B cell (primary cell): ENCODE measurements at regions not wholly inside any gene's neighbourhood (a gene's known extent, or its start where the extent isn't known, plus 50 kb on each side); places are given as distances from the start of the nearest gene placed in this dataset.

ENCODE experiments used
- ATAC-seq: fragments of 200-7000 bp; cut with Tn5 transposase; one replicate; pipeline ENCODE4 v1.10.0; 2021; ENCODE audit warnings: low read depth, mild to moderate bottlenecking, moderate number of reproducible peaks, moderate library complexity
- CTCF ChIA-PET: fragments of 350-600 bp; sonication (Branson Sonifier 250); formaldehyde crosslinking; loops from one replicate; lab custom pipeline; 2021; ENCODE audit warnings: antibody characterized with exemption, inconsistent platforms; lab: Charles Lee
- POLR2A ChIA-PET: fragments of 350-600 bp; sonication (Branson Sonifier 250); formaldehyde crosslinking; loops from one replicate; lab custom pipeline; 2021; ENCODE audit warnings: antibody characterized with exemption; lab: Charles Lee
- DNase-seq: peaks from one replicate; pipeline ENCODE4 v3.0.0; 2013
- H2AFZ ChIP-seq: 2 replicates; pipeline ENCODE4 v1.6.1; 2012; ENCODE audit warnings: mild to moderate bottlenecking, low read depth, low read length; ENCODE audit not compliant: insufficient read depth, poor library complexity, severe bottlenecking
- H3K27ac ChIP-seq, 2 donors: 1 replicate in 1 of 2; 2 replicates in 1 of 2; pipeline ENCODE4 v1.5.1; 2012 to 2013; ENCODE audit warnings: low read length in 2 of 2, mild to moderate bottlenecking in 2 of 2, moderate library complexity in 1 of 2
- H3K27me3 ChIP-seq, 4 experiments: fragments of 200-600 bp in 1 of 4; sonication (generic) in 1 of 4; replicated peaks in 1 of 4; 1 replicate in 2 of 4; 2 replicates in 2 of 4; pipeline versions ENCODE4 v1.6.1 to v1.7.0; 2013 to 2016; ENCODE audit warnings: low read length in 3 of 4, mild to moderate bottlenecking in 2 of 4, mixed read lengths in 1 of 4, moderate library complexity in 1 of 4; ENCODE audit not compliant: insufficient read depth in 4 of 4, control insufficient read depth in 3 of 4; ENCODE audit errors: control extremely low read depth in 1 of 4
- H3K36me3 ChIP-seq, 2 experiments: replicated peaks in 1 of 2; 1 replicate in 1 of 2; 2 replicates in 1 of 2; pipeline versions ENCODE4 v1.6.1 to v1.7.1; 2013; ENCODE audit warnings: low read length in 1 of 2; ENCODE audit not compliant: insufficient read depth in 2 of 2, control insufficient read depth in 1 of 2; ENCODE audit errors: control extremely low read depth in 1 of 2, extremely low read depth in 1 of 2
- H3K4me1 ChIP-seq, 2 donors: fragments of 200-600 bp in 1 of 2; sonication (generic) in 1 of 2; 1 replicate in 1 of 2; 2 replicates in 1 of 2; pipeline versions ENCODE4 v1.5.1 to v1.6.1; 2013 to 2017; ENCODE audit warnings: low read length in 2 of 2; ENCODE audit not compliant: control insufficient read depth in 2 of 2, insufficient read depth in 2 of 2
- H3K4me2 ChIP-seq: replicated peaks from 2 replicates; pipeline ENCODE3; 2012; ENCODE audit warnings: mild to moderate bottlenecking, low read depth, low read length; ENCODE audit not compliant: poor library complexity, severe bottlenecking
- H3K4me3 ChIP-seq, 5 experiments: fragments of 200-600 bp in 1 of 5; sonication (generic) in 1 of 5; 1 replicate in 3 of 5; 2 replicates in 2 of 5; pipeline versions ENCODE4 v1.5.1 to v1.7.0; 2011 to 2016; ENCODE audit warnings: low read length in 4 of 5, mild to moderate bottlenecking in 4 of 5, low read depth in 2 of 5, control low read depth in 1 of 5, moderate library complexity in 1 of 5; ENCODE audit not compliant: insufficient read depth in 1 of 5; ENCODE audit errors: control extremely low read depth in 1 of 5, extremely low read depth in 1 of 5
- H3K79me2 ChIP-seq: fragments of 200-600 bp; sonication (generic); one replicate; pipeline ENCODE4 v1.6.0; 2016; ENCODE audit warnings: low read length; ENCODE audit not compliant: control insufficient read depth, insufficient read depth
- H3K9ac ChIP-seq: fragments of 200-600 bp; sonication (generic); 2 replicates; pipeline ENCODE4 v1.6.1; 2017; ENCODE audit warnings: mild to moderate bottlenecking, low read length, moderate library complexity
- H3K9me3 ChIP-seq, 3 donors: one replicate each; pipeline versions ENCODE4 v1.6.1 to v1.7.1; 2013; ENCODE audit warnings: low read length in 2 of 3; ENCODE audit not compliant: control insufficient read depth in 2 of 3, insufficient read depth in 1 of 3; ENCODE audit errors: control extremely low read depth in 1 of 3
- H4K20me1 ChIP-seq: 2 replicates; pipeline ENCODE4 v1.6.0; 2012; ENCODE audit warnings: mild to moderate bottlenecking, low read length; ENCODE audit not compliant: insufficient read depth, control insufficient read depth, poor library complexity, severe bottlenecking
- H3K27ac Mint-ChIP-seq: one replicate; pipeline ENCODE4 v1.8.0; 2021; ENCODE audit warnings: mixed read lengths
- H3K27me3 Mint-ChIP-seq: one replicate; pipeline ENCODE4 v1.8.0; 2021; ENCODE audit warnings: mixed read lengths
- H3K4me1 Mint-ChIP-seq: one replicate; pipeline ENCODE4 v1.8.0; 2021; ENCODE audit warnings: mixed read lengths
- H3K4me3 Mint-ChIP-seq: one replicate; pipeline ENCODE4 v1.8.0; 2021; ENCODE audit warnings: mixed read lengths
- H3K9me3 Mint-ChIP-seq: one replicate; pipeline ENCODE4 v1.8.0; 2022; ENCODE audit warnings: mixed read lengths; ENCODE audit not compliant: insufficient read depth
- EZH2 ChIP-seq: IDR thresholded peaks from 2 replicates; pipeline ENCODE4 v1.6.1; 2012; ENCODE audit warnings: borderline replicate concordance, low read depth, mild to moderate bottlenecking, moderate library complexity, low read length; ENCODE audit not compliant: insufficient read depth, poor library complexity, severe bottlenecking
- WGBS: methylation state at CpG from one replicate; pipeline ENCODE4 v1.1.5; 2013; ENCODE audit warnings: missing lambda C conversion rate; ENCODE audit not compliant: insufficient coverage; 5-methylcytosine and 5-hydroxymethylcytosine counted together
- intact Hi-C: fragments of 100-400 bp; cut with micrococcal nuclease; formaldehyde crosslinking; loops from one replicate; pipeline ENCODE4 v1.10.0; 2022
- TF ChIP-seq, protein P1 (sequence below): fragments of 200-600 bp; IDR thresholded peaks from one replicate; pipeline ENCODE4 v1.8.0; 2022; ENCODE audit warnings: antibody characterized with exemption, mild to moderate bottlenecking

DNA sequence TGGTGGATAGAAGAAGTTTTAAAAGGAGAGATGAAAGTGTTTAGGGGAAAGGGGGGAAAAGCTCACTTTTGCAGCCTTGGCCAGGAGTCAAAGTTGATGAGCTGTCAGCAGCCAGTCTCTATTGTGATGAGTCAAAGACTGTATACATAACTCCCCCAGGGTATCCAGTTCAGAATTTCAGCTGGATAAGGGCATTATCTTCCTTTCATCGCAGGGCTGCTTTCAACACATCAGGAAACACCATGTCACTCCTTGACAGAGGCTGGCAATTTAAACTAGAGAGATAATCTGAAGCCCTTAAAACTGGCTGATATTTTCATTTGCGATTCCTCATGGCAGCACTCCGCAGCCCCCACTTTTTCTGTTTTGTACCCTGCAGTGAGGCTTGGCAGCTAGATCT, 328.5 kb downstream of the TBX15 start:
- Histone ChIP-seq H3K4me1 (no peaks in the 10 kb centered on the region), H3K27ac (no peak overlapping the region), H2AFZ (no peak overlapping the region), H4K20me1 (no peaks in the 10 kb centered on the region), H3K9ac (no peak overlapping the region), H3K9me3 (no peaks in the 10 kb centered on the region), H3K4me2 (no peak overlapping the region), H3K4me3 (no peak overlapping the region), H3K27me3 (no peaks in the 10 kb centered on the region), H3K79me2 (no peaks in the 10 kb centered on the region), H3K36me3 (no peaks in the 10 kb centered on the region)
- Mint-ChIP-seq H3K9me3 (peaks cover 4% of the 10 kb centered on the region), H3K4me3 (no peak overlapping the region), H3K27ac (no peak overlapping the region), H3K4me1 (no peaks in the 10 kb centered on the region), H3K27me3 (peaks cover 5% of the 10 kb centered on the region)
- WGBS: 83% methylated on average over 3 of the region's 3 CpGs
- ChIA-PET POLR2A (no interaction called here), CTCF (no interaction called here)
- intact Hi-C loops: no loop called here
- TF ChIP-seq, protein P1, sequence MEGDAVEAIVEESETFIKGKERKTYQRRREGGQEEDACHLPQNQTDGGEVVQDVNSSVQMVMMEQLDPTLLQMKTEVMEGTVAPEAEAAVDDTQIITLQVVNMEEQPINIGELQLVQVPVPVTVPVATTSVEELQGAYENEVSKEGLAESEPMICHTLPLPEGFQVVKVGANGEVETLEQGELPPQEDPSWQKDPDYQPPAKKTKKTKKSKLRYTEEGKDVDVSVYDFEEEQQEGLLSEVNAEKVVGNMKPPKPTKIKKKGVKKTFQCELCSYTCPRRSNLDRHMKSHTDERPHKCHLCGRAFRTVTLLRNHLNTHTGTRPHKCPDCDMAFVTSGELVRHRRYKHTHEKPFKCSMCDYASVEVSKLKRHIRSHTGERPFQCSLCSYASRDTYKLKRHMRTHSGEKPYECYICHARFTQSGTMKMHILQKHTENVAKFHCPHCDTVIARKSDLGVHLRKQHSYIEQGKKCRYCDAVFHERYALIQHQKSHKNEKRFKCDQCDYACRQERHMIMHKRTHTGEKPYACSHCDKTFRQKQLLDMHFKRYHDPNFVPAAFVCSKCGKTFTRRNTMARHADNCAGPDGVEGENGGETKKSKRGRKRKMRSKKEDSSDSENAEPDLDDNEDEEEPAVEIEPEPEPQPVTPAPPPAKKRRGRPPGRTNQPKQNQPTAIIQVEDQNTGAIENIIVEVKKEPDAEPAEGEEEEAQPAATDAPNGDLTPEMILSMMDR: no peak
- no peak for TF ChIP-seq EZH2
- ATAC-seq: no peak
- DNase-seq: no peak

DNA sequence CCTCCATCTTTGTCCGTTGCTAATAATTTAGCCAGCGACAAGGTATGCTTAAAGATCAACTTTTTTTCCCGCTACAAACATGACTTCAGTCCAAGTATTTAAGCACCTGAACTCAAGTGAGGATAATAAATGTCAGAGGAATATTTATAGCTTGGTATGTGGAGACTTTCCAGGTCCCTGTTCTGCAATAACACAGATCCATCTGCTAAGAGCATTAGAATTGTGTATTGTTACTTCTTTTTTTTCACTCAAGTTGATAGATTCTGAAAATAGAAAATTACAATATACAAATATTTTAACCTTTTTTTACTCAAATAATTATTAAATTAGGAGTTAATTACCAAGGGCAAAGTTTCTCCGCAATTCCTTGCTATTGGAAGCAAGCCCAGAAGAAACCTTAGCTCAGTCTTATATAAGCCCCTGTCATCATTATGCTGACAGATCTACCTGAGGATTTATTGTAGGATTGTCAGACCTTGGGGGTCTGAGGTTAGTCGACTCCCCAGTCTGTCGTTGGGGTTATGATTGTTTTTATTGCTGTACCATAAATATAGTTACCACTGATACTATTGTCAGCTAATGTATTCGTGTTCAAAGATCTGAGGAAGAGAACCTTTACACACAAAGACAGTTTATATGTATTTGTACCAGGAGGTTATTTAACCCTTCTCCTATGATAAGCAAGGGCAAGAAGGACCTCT, 337.9 kb downstream of the TBX15 start:
- Mint-ChIP-seq H3K4me1 (no peaks in the 10 kb centered on the region), H3K27ac (no peak overlapping the region), H3K4me3 (no peak overlapping the region), H3K27me3 (no peaks in the 10 kb centered on the region), H3K9me3 (peaks cover 5% of the 10 kb centered on the region)
- Histone ChIP-seq H3K9ac (no peak overlapping the region), H4K20me1 (no peaks in the 10 kb centered on the region), H3K27ac (no peak overlapping the region), H2AFZ (no peak overlapping the region), H3K4me3 (no peak overlapping the region), H3K9me3 (peaks cover 0 to 3% (median 0%) of the 10 kb centered on the region in 3 donors), H3K4me2 (no peak overlapping the region), H3K36me3 (no peaks in the 10 kb centered on the region), H3K27me3 (no peaks in the 10 kb centered on the region), H3K4me1 (no peaks in the 10 kb centered on the region), H3K79me2 (no peaks in the 10 kb centered on the region)
- DNase-seq (no peak), ATAC-seq (no peak)
- no peak for TF ChIP-seq EZH2
- TF ChIP-seq, protein P1: no peak
- no CpG with 5 or more reads among the region's 7 CpGs for WGBS
- CTCF ChIA-PET: no interaction called here
- POLR2A ChIA-PET: no interaction called here
- intact Hi-C loops: no loop called here
